ENCODE measurements at regions not wholly inside any gene's neighbourhood (a gene's known extent, or its start where the extent isn't known, plus 50 kb on each side); places are given as distances from the start of the nearest gene placed in this dataset.

- no peak for DNase-seq (ENCODE audit: extremely low spot score, insufficient read length, low read depth)
- FAIRE-seq = no peak
Observed at GRCh38 chr6:71394926-71395325, 106.3 kb downstream of the OGFRL1 start.

- no peak for FAIRE-seq
- no peak for DNase-seq (ENCODE audit: extremely low spot score, insufficient read length, low read depth)
Observed at GRCh38 chr6:71395731-71396409, 107.3 kb downstream of the OGFRL1 start.

GRCh38 chr6:71396410-71396801, 107.8 kb downstream of the OGFRL1 start:
- DNase-seq (ENCODE audit: extremely low spot score, insufficient read length, low read depth) = no peak
- no peak for FAIRE-seq

GRCh38 chr6:71399279-71399678, 110.7 kb downstream of the OGFRL1 start:
- DNase-seq (ENCODE audit: extremely low spot score, insufficient read length, low read depth) = no peak
- FAIRE-seq = no peak

GRCh38 chr6:71400852-71401251, 112.2 kb downstream of the OGFRL1 start:
- FAIRE-seq = no peak

GRCh38 chr6:71402096-71402495, 113.5 kb downstream of the OGFRL1 start:
- no peak for DNase-seq (ENCODE audit: extremely low spot score, insufficient read length, low read depth)

More at GRCh38 chr6:71400852-71401251, 112.2 kb downstream of the OGFRL1 start:
- no peak for DNase-seq (ENCODE audit: extremely low spot score, insufficient read length, low read depth)

GRCh38 chr6:71403422-71404134, 115.0 kb downstream of the OGFRL1 start:
- FAIRE-seq = no peak

More at GRCh38 chr6:71402096-71402495, 113.5 kb downstream of the OGFRL1 start:
- FAIRE-seq = no peak

GRCh38 chr6:71404145-71404966, 115.7 kb downstream of the OGFRL1 start:
- DNase-seq (ENCODE audit: extremely low spot score, insufficient read length, low read depth) (no peak), FAIRE-seq (no peak)

More at GRCh38 chr6:71403422-71404134, 115.0 kb downstream of the OGFRL1 start:
- DNase-seq (ENCODE audit: extremely low spot score, insufficient read length, low read depth) = no peak

GRCh38 chr6:71404967-71405278, 116.3 kb downstream of the OGFRL1 start:
- no peak for FAIRE-seq
- no peak for DNase-seq (ENCODE audit: extremely low spot score, insufficient read length, low read depth)

GRCh38 chr6:71405416-71405815, 116.8 kb downstream of the OGFRL1 start:
- no peak for DNase-seq (ENCODE audit: extremely low spot score, insufficient read length, low read depth)
- FAIRE-seq = no peak

GRCh38 chr6:71406865-71407860, 118.6 kb downstream of the OGFRL1 start:
- DNase-seq (ENCODE audit: extremely low spot score, insufficient read length, low read depth) = no peak
- FAIRE-seq = no peak

GRCh38 chr6:71408787-71409723, 120.4 kb downstream of the OGFRL1 start:
- no peak for DNase-seq (ENCODE audit: extremely low spot score, insufficient read length, low read depth)
- FAIRE-seq = no peak

GRCh38 chr6:71410164-71410566, 121.6 kb downstream of the OGFRL1 start:
- peak; percentile 63 for FAIRE-seq
- DNase-seq (ENCODE audit: extremely low spot score, insufficient read length, low read depth) = no peak

- FAIRE-seq = no peak
- no peak for DNase-seq (ENCODE audit: extremely low spot score, insufficient read length, low read depth)
Observed at GRCh38 chr6:71410681-71411080, 122.1 kb downstream of the OGFRL1 start.

- FAIRE-seq (no peak), DNase-seq (ENCODE audit: extremely low spot score, insufficient read length, low read depth) (no peak)
Observed at GRCh38 chr6:71411882-71412281, 123.3 kb downstream of the OGFRL1 start.

GRCh38 chr6:71412559-71413140, 124.0 kb downstream of the OGFRL1 start:
- DNase-seq (ENCODE audit: extremely low spot score, insufficient read length, low read depth) = no peak
- no peak for FAIRE-seq

GRCh38 chr6:71414486-71414885, 125.9 kb downstream of the OGFRL1 start:
- FAIRE-seq (no peak), DNase-seq (ENCODE audit: extremely low spot score, insufficient read length, low read depth) (no peak)

Measured in GM18507 (cell line).